ENCODE measurements at regions not wholly inside any gene's neighbourhood (a gene's known extent, or its start where the extent isn't known, plus 50 kb on each side); places are given as distances from the start of the nearest gene placed in this dataset.

GRCh38 chr7:26071622-26072456 is 80.2 kb upstream of the NFE2L3 start:
- TF ChIP-seq POLR2A (IDR thresholded peaks at IDR 0.05) (no peak), CTCF (IDR thresholded peaks at IDR 0.05) (no peak)

Measured in gastroesophageal sphincter (tissue), 3 donors.